Daoy (cell line): ENCODE measurements at regions not wholly inside any gene's neighbourhood (a gene's known extent, or its start where the extent isn't known, plus 50 kb on each side); places are given as distances from the start of the nearest gene placed in this dataset.

Source experiments
- DNase-seq: peaks from one replicate; pipeline ENCODE4 v3.0.0-alpha.2; 2015; ENCODE audit warnings: low read depth

GRCh38 chr14:56745097-56745496 lies 65.2 kb downstream of the OTX2 start:
- no peak for DNase-seq

- no peak for DNase-seq
Measured at GRCh38 chr14:56744016-56744415, 66.3 kb downstream of the OTX2 start.

DNA sequence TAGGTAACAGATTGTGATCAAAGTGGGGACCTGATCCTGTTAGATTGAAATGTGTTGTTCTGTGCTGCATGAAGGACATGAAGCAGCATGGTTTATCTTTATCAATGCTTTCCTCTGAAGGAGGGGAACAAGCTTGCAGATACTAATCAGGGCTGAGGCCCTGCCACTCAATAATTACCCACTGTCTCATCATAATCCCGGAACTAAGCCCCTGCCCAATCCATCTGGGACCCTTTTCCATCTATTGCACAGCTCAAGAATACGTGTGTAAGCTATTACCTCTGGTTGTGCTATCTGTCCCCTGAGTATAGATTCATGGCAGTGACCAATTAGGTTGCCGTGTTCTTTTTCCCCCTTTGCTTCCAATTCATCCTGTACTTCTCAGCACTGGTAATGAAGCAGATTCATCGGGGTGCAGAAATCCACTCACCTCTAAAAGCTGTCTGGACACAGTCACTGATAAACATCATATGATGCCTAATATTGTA lies 67.8 kb downstream of the OTX2 start:
- DNase-seq, result no peak

DNA sequence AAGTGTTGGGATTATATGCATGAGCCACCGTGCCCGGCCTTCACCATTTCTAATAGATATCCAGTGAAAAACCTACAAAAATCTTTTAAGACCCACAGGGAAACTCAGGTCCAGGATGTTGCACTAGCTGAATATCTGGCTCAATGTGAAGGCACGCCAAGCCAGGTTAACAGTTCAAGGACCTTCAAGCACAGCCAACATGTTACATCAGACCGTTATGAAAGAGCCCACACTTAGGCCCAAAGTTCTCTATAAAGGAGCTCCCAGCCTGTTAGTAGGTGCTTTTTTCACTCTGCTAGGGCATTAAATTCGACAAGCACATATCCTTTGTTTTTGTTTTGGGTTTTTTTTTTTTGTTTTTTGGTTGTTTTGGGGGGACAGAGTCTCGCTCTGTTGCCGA lies 69.0 kb downstream of the OTX2 start:
- DNase-seq, result no peak

- DNase-seq, result no peak
Measured at GRCh38 chr14:56738020-56738419, 72.3 kb downstream of the OTX2 start.

DNA sequence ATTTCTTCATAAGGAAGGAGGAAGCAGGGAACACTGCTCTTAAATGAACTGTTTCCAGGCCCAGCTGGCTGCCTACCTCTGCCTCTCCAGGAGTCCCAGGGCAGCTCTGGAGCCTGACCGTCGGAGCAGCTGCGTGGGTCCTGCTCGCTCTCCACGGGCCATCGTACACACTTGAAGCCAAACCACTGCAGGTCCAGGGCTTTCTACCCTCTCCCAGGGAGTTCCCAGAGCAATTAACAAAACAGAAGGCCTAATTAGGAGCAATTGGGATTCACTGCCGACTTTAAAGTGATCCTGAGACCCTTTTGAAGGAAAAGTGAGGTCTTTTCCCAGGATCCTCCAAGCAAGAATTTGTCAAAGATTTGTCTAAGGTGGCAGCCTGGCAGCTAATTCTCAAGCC lies 76.9 kb downstream of the OTX2 start:
- no peak for DNase-seq

GRCh38 chr14:56731187-56731586 lies 79.1 kb downstream of the OTX2 start:
- no peak for DNase-seq

GRCh38 chr14:56730538-56731145 lies 79.6 kb downstream of the OTX2 start:
- DNase-seq, result peak; percentile 12

DNA sequence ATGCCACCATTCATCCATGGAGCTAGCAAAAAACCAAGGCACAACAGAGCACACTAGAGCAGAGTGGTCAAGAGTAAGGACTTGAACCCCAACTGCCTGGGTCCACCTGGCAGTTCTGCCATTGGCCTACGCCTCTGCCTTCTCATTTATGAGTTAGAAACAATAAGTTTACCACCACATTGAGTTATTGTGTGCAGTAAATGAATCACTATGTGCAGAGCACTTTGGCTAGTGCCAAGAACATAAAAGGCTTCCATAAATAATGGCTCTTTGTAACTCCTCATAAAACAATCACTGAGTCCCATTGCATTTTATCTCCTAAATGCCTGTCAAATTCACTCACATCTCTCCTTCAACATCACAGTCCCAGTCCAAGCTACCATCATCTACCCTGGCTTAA lies 86.3 kb downstream of the OTX2 start:
- DNase-seq, result no peak

DNA sequence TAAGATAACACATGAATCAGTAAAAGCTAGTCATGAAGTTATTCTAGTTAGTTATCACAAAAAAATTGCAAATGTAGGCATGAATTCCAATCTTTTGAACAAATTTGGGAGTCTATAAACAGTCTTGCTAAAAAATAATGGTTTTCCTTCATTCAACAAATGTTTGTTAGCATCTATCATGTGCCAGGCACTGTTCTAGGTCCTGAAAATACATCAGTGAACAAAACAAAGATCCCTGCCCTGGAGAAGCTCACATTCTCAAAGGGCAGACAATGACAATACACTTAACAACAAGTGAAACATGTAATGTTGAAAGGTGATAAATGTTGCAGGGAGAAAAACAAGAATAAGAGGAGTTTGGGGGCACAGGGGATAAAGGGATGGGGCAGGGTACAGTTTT lies 86.9 kb downstream of the OTX2 start:
- no peak for DNase-seq

DNA sequence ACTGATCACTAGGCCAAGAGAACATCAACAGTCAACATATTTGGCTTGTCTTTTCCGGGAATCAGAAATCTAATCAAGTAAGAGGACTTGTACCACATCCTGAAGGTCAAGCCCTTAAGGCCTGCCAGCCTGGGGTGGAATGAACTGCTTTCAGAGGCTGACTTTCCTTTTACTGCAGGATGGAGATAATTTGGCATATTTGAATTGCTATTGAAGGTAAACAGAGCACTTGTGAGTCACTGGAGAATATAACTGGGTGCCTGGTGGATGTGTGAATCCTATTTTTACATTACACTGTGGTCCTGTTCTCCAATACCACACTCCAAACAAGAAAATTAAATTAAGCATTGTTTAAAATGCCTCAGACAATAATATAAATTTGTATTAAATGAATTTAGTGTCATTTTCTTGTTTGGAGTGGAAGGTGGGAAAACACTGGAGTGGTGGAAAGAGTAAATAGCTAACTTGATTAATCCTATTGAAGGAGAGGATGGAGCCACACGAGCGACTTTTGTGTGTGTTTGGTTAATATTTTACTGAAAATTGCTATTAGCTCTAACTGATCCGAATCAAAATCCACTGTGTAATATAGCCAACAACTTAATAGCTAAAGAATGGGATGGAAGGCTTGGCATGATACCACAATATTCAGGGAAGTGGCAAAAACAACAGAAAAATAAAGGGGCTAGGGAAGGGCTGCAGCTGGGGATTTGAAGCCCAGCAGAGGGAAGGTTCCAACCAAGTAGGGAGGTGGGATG lies 89.4 kb downstream of the OTX2 start:
- no peak for DNase-seq

DNA sequence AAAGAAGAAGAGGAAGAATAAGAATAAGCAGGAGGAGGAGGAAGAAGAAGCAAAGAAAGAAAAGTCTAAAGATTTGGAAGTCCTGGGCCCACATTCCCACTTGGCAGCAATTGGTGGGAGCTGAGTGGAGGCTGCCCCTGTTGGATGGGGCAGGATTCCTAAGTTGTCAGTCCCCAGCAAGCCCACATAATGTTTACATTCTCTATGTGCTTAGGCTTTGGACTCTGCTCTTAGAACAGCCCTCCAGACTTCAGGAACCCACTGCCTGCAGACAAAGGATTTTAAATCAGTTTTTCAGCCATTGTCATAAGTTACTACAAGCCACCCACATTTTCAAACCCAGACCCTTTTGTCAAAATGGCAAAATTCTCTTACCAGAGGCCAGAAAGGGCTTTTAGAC lies 92.0 kb downstream of the OTX2 start:
- no peak for DNase-seq

DNA sequence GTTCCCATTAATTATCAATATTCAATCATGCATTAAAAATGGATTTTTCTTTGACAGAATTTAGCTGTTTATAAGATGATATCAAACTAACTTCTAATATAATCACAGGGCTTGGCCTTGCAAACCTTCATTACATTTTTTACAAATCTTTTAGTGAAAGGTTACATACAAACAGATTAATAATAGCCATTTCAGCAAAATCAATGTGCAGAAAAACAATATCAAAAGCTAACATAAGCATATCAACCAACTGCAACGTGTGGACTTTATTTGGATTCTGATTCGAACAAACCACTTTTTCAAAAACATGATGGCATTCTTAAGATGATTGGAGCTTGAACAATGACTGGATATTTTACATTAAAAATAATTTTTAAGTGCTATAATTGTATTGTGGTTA lies 93.6 kb downstream of the OTX2 start:
- no peak for DNase-seq

GRCh38 chr14:56715938-56716337 lies 94.3 kb downstream of the OTX2 start:
- DNase-seq, result no peak

DNA sequence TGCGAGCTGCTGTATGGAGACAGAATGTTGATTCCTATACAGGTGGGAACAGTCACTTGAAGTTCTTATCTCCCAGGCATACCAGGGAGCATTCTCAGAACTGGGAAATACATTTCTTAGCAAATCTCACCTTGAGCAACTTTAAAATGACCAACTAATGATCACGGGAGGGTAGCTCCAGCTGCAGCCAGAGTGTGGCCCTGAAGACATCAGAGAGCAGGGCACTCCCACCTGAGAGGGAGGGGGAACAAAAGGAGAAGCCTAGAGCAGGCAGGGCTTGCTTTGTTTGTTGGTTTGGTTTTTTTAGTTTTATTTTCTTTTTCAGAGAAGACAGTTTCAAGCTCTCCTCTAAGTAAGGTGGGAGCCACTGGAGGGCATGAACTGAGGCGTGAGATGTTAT lies 101.1 kb downstream of the OTX2 start:
- DNase-seq, result no peak

DNA sequence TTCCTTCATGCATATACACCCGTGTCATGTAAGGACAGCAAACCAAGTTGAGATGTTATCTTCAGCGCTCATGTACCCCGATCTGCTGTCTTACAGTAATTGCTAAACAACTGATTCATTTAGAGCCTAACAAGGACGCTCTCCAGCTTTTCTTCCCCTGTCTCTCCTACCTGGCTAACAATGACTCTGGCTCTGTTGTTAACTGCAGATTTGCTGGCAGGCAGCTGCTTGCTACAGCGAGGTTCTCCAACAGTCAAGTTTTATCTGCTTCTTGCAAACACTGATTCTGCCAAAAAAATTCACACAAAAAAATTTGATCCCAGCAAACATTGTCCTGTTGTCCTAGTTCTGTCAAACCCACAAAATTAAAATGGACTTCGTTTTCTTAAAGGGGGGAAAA lies 101.6 kb downstream of the OTX2 start:
- no peak for DNase-seq

DNA sequence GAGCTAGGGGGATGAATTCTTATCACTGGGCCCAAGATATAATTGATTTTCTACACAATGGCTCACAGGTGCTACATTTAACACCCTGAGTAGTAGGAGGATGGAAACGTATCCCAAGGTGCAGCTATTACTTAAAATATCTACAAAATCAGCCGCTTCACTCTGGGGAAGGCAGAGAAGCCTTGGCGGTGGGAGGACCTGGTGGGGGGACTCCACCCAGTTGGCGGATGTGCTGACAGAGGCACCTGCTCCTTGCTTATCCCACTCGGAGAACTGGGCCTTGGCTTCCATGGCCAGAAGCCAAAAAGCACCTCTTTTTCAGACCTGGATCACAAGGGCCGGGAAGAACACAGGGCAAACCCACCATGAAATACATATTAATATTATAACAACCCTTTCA lies 106.3 kb downstream of the OTX2 start:
- DNase-seq, result no peak

- DNase-seq, result no peak
Measured at GRCh38 chr14:56702515-56702914, 107.8 kb downstream of the OTX2 start.
